KMS-11 (cell line): ENCODE measurements at regions not wholly inside any gene's neighbourhood (a gene's known extent, or its start where the extent isn't known, plus 50 kb on each side); places are given as distances from the start of the nearest gene placed in this dataset.

Experiments
- H2AFZ ChIP-seq: fragments of 200-600 bp; sonication (generic); 2 replicates; pipeline ENCODE4 v1.6.1; 2016; ENCODE audit warnings: antibody characterized with exemption, mixed run types, low read depth
- H3K27ac ChIP-seq: fragments of 200-600 bp; sonication (generic); 2 replicates; pipeline ENCODE4 v1.6.1; 2016; ENCODE audit warnings: mild to moderate bottlenecking, mixed run types
- H3K27me3 ChIP-seq: fragments of 200-600 bp; sonication (generic); 2 replicates; pipeline ENCODE4 v1.6.1; 2017; ENCODE audit warnings: mild to moderate bottlenecking, low read depth, mixed run types, moderate library complexity; ENCODE audit not compliant: insufficient read depth
- H3K36me3 ChIP-seq: fragments of 200-600 bp; sonication (generic); 2 replicates; pipeline ENCODE4 v1.6.1; 2017; ENCODE audit warnings: mild to moderate bottlenecking, mixed run types; ENCODE audit not compliant: insufficient read depth
- H3K4me1 ChIP-seq: fragments of 200-600 bp; sonication (generic); 2 replicates; pipeline ENCODE4 v1.6.1; 2016; ENCODE audit warnings: mild to moderate bottlenecking, low read depth, mixed run types; ENCODE audit not compliant: poor library complexity, severe bottlenecking
- H3K4me2 ChIP-seq: fragments of 200-600 bp; sonication (generic); 2 replicates; pipeline ENCODE4 v1.7.0; 2016; ENCODE audit warnings: mild to moderate bottlenecking, mixed run types
- H3K4me3 ChIP-seq: fragments of 200-600 bp; sonication (generic); IDR thresholded peaks from 2 replicates; pipeline ENCODE4 v1.6.1; 2017; ENCODE audit warnings: low read depth, low read length, mixed read lengths; ENCODE audit not compliant: insufficient read depth
- H3K79me2 ChIP-seq: fragments of 200-600 bp; sonication (generic); 2 replicates; pipeline ENCODE4 v1.6.1; 2016; ENCODE audit warnings: low read depth, mixed run types; ENCODE audit not compliant: insufficient read depth
- H3K9ac ChIP-seq: fragments of 200-600 bp; sonication (generic); 2 replicates; pipeline ENCODE4 v1.6.1; 2016; ENCODE audit warnings: mild to moderate bottlenecking, mixed run types
- H4K20me1 ChIP-seq: fragments of 200-600 bp; sonication (generic); 2 replicates; pipeline ENCODE4 v1.6.1; 2016; ENCODE audit warnings: mild to moderate bottlenecking, mixed run types; ENCODE audit not compliant: insufficient read depth
- CTCF ChIP-seq: fragments of 200-600 bp; sonication (generic); conservative IDR thresholded peaks from 2 replicates; pipeline ENCODE4 v1.6.1; 2017; ENCODE audit warnings: low read depth, mild to moderate bottlenecking, antibody characterized with exemption, low read length, moderate library complexity, mixed read lengths

- H3K4me3 ChIP-seq = no peak overlapping the region
- H3K4me2 ChIP-seq = no peak overlapping the region
- no peaks in the 10 kb centered on the region for H3K36me3 ChIP-seq
- no peaks in the 10 kb centered on the region for H4K20me1 ChIP-seq
- H3K27me3 ChIP-seq = no peaks in the 10 kb centered on the region
- H3K9ac ChIP-seq = no peak overlapping the region
- H3K4me1 ChIP-seq = peaks cover 81% of the 10 kb centered on the region
- no peak for TF ChIP-seq CTCF
- no peaks in the 10 kb centered on the region for H3K79me2 ChIP-seq
- H3K27ac ChIP-seq = no peak overlapping the region
- no peak overlapping the region for H2AFZ ChIP-seq
These were observed 490.8 kb downstream of the CBLN4 start for GRCh38 chr20:55514531-55514930.

GRCh38 chr20:55513954-55514353 is 491.4 kb downstream of the CBLN4 start:
- no peak overlapping the region for H3K27ac ChIP-seq
- no peaks in the 10 kb centered on the region for H3K36me3 ChIP-seq
- peaks cover 77% of the 10 kb centered on the region for H3K4me1 ChIP-seq
- no peak for TF ChIP-seq CTCF
- H3K4me2 ChIP-seq = no peak overlapping the region
- H4K20me1 ChIP-seq = no peaks in the 10 kb centered on the region
- H3K79me2 ChIP-seq = no peaks in the 10 kb centered on the region
- H3K4me3 ChIP-seq = no peak overlapping the region
- H2AFZ ChIP-seq = no peak overlapping the region
- H3K9ac ChIP-seq = no peak overlapping the region
- no peaks in the 10 kb centered on the region for H3K27me3 ChIP-seq

GRCh38 chr20:55500130-55500529 is 505.2 kb downstream of the CBLN4 start:
- H3K79me2 ChIP-seq = no peaks in the 10 kb centered on the region
- no peak overlapping the region for H3K4me2 ChIP-seq
- no peak overlapping the region for H3K27ac ChIP-seq
- H3K36me3 ChIP-seq = no peaks in the 10 kb centered on the region
- H4K20me1 ChIP-seq = no peaks in the 10 kb centered on the region
- H3K27me3 ChIP-seq = no peaks in the 10 kb centered on the region
- H2AFZ ChIP-seq = no peak overlapping the region
- H3K9ac ChIP-seq = no peak overlapping the region
- H3K4me3 ChIP-seq = no peak overlapping the region
- H3K4me1 ChIP-seq = no peaks in the 10 kb centered on the region
- no peak for TF ChIP-seq CTCF

- Histone ChIP-seq H3K4me2 (no peak overlapping the region), H2AFZ (no peak overlapping the region), H3K36me3 (no peaks in the 10 kb centered on the region), H3K4me1 (no peaks in the 10 kb centered on the region), H3K27ac (no peak overlapping the region), H3K4me3 (no peak overlapping the region), H3K79me2 (no peaks in the 10 kb centered on the region), H4K20me1 (no peaks in the 10 kb centered on the region; the same call in 1 of the 2 replicates), H3K9ac (no peak overlapping the region), H3K27me3 (no peaks in the 10 kb centered on the region)
- no peak for TF ChIP-seq CTCF
These were observed 516.7 kb downstream of the CBLN4 start for GRCh38 chr20:55488593-55488992.
